ENCODE measurements at regions not wholly inside any gene's neighbourhood (a gene's known extent, or its start where the extent isn't known, plus 50 kb on each side); places are given as distances from the start of the nearest gene placed in this dataset.
"Not testable (repeated sequence)": the region's sequence is repeated elsewhere in the genome, so short reads cannot be mapped to it uniquely, and the experiment has no call there.

- H3K27me3 Mint-ChIP-seq (ENCODE audit: low read depth); DNase-seq (ENCODE audit: low read depth, low spot score); H3K9me3 Mint-ChIP-seq; H3K27ac Mint-ChIP-seq (ENCODE audit: unreplicated experiment); H3K36me3 Mint-ChIP-seq (ENCODE audit: low read depth); H3K4me1 Mint-ChIP-seq; H3K4me3 Mint-ChIP-seq: not testable (repeated sequence)
Observed at GRCh38 chr1:83272484-83272883, 726.4 kb downstream of the TTLL7 start.

- not testable (repeated sequence) for H3K27me3 Mint-ChIP-seq (ENCODE audit: low read depth); H3K4me1 Mint-ChIP-seq; DNase-seq (ENCODE audit: low read depth, low spot score)
Observed at GRCh38 chr1:83271834-83272233, 727.1 kb downstream of the TTLL7 start.

GRCh38 chr1:83270801-83271200 lies 728.1 kb downstream of the TTLL7 start:
- not testable (repeated sequence) for DNase-seq (ENCODE audit: low read depth, low spot score); H3K9me3 Mint-ChIP-seq; H3K4me1 Mint-ChIP-seq; H3K4me3 Mint-ChIP-seq; H3K27me3 Mint-ChIP-seq (ENCODE audit: low read depth); H3K36me3 Mint-ChIP-seq (ENCODE audit: low read depth); H3K27ac Mint-ChIP-seq (ENCODE audit: unreplicated experiment)

More at GRCh38 chr1:83271834-83272233, 727.1 kb downstream of the TTLL7 start:
- H3K4me3 Mint-ChIP-seq; H3K9me3 Mint-ChIP-seq; H3K27ac Mint-ChIP-seq (ENCODE audit: unreplicated experiment); H3K36me3 Mint-ChIP-seq (ENCODE audit: low read depth): not testable (repeated sequence)

- H3K4me3 Mint-ChIP-seq = peak overlapping the region; percentile 89
- H3K27me3 Mint-ChIP-seq (ENCODE audit: low read depth); H3K27ac Mint-ChIP-seq (ENCODE audit: unreplicated experiment); H3K36me3 Mint-ChIP-seq (ENCODE audit: low read depth); H3K4me1 Mint-ChIP-seq; H3K9me3 Mint-ChIP-seq: not testable (repeated sequence)
- DNase-seq (ENCODE audit: low read depth, low spot score) = peak; percentile 18
Observed at GRCh38 chr1:83263808-83264207, 735.1 kb downstream of the TTLL7 start.

- not testable (repeated sequence) for H3K4me1 Mint-ChIP-seq; H3K9me3 Mint-ChIP-seq; H3K27me3 Mint-ChIP-seq (ENCODE audit: low read depth); H3K4me3 Mint-ChIP-seq; DNase-seq (ENCODE audit: low read depth, low spot score); H3K27ac Mint-ChIP-seq (ENCODE audit: unreplicated experiment)
- peaks cover 16% of the 10 kb centered on the region for H3K36me3 Mint-ChIP-seq (ENCODE audit: low read depth)
Observed at GRCh38 chr1:83251687-83252086, 747.2 kb downstream of the TTLL7 start.

- not testable (repeated sequence) for H3K4me1 Mint-ChIP-seq; H3K4me3 Mint-ChIP-seq; DNase-seq (ENCODE audit: low read depth, low spot score); H3K27me3 Mint-ChIP-seq (ENCODE audit: low read depth); H3K27ac Mint-ChIP-seq (ENCODE audit: unreplicated experiment); H3K9me3 Mint-ChIP-seq
- H3K36me3 Mint-ChIP-seq (ENCODE audit: low read depth) = peaks cover 15% of the 10 kb centered on the region
Observed at GRCh38 chr1:83246780-83247179, 752.2 kb downstream of the TTLL7 start.

- H3K36me3 Mint-ChIP-seq (ENCODE audit: low read depth) = peaks cover 10% of the 10 kb centered on the region
Observed at GRCh38 chr1:83244832-83245231, 754.1 kb downstream of the TTLL7 start.

GRCh38 chr1:83239568-83239967 lies 759.4 kb downstream of the TTLL7 start:
- H3K36me3 Mint-ChIP-seq (ENCODE audit: low read depth); H3K4me3 Mint-ChIP-seq; H3K27me3 Mint-ChIP-seq (ENCODE audit: low read depth); H3K9me3 Mint-ChIP-seq; DNase-seq (ENCODE audit: low read depth, low spot score); H3K27ac Mint-ChIP-seq (ENCODE audit: unreplicated experiment); H3K4me1 Mint-ChIP-seq: not testable (repeated sequence)

More at GRCh38 chr1:83244832-83245231, 754.1 kb downstream of the TTLL7 start:
- H3K4me3 Mint-ChIP-seq; DNase-seq (ENCODE audit: low read depth, low spot score); H3K27ac Mint-ChIP-seq (ENCODE audit: unreplicated experiment); H3K27me3 Mint-ChIP-seq (ENCODE audit: low read depth); H3K4me1 Mint-ChIP-seq; H3K9me3 Mint-ChIP-seq: not testable (repeated sequence)

- not testable (repeated sequence) for H3K27me3 Mint-ChIP-seq (ENCODE audit: low read depth); H3K36me3 Mint-ChIP-seq (ENCODE audit: low read depth); DNase-seq (ENCODE audit: low read depth, low spot score); H3K4me3 Mint-ChIP-seq; H3K27ac Mint-ChIP-seq (ENCODE audit: unreplicated experiment); H3K4me1 Mint-ChIP-seq; H3K9me3 Mint-ChIP-seq
Observed at GRCh38 chr1:83238654-83239053, 760.3 kb downstream of the TTLL7 start.

- H3K4me3 Mint-ChIP-seq; H3K27ac Mint-ChIP-seq (ENCODE audit: unreplicated experiment); H3K36me3 Mint-ChIP-seq (ENCODE audit: low read depth); DNase-seq (ENCODE audit: low read depth, low spot score); H3K27me3 Mint-ChIP-seq (ENCODE audit: low read depth); H3K4me1 Mint-ChIP-seq; H3K9me3 Mint-ChIP-seq: not testable (repeated sequence)
Observed at GRCh38 chr1:83219788-83220187, 779.1 kb downstream of the TTLL7 start.

- not testable (repeated sequence) for H3K4me3 Mint-ChIP-seq; DNase-seq (ENCODE audit: low read depth, low spot score); H3K27me3 Mint-ChIP-seq (ENCODE audit: low read depth); H3K36me3 Mint-ChIP-seq (ENCODE audit: low read depth); H3K27ac Mint-ChIP-seq (ENCODE audit: unreplicated experiment); H3K9me3 Mint-ChIP-seq; H3K4me1 Mint-ChIP-seq
Observed at GRCh38 chr1:83218036-83218716, 780.8 kb downstream of the TTLL7 start.

- not testable (repeated sequence) for H3K4me1 Mint-ChIP-seq; DNase-seq (ENCODE audit: low read depth, low spot score); H3K27me3 Mint-ChIP-seq (ENCODE audit: low read depth); H3K36me3 Mint-ChIP-seq (ENCODE audit: low read depth); H3K27ac Mint-ChIP-seq (ENCODE audit: unreplicated experiment); H3K9me3 Mint-ChIP-seq; H3K4me3 Mint-ChIP-seq
Observed at GRCh38 chr1:83214317-83214716, 784.6 kb downstream of the TTLL7 start.

GRCh38 chr1:83213648-83214047 lies 785.3 kb downstream of the TTLL7 start:
- not testable (repeated sequence) for H3K9me3 Mint-ChIP-seq; H3K36me3 Mint-ChIP-seq (ENCODE audit: low read depth); H3K27me3 Mint-ChIP-seq (ENCODE audit: low read depth); H3K4me3 Mint-ChIP-seq; H3K27ac Mint-ChIP-seq (ENCODE audit: unreplicated experiment); H3K4me1 Mint-ChIP-seq; DNase-seq (ENCODE audit: low read depth, low spot score)

GRCh38 chr1:83212033-83212432 lies 786.9 kb downstream of the TTLL7 start:
- H3K4me1 Mint-ChIP-seq; H3K27me3 Mint-ChIP-seq (ENCODE audit: low read depth); H3K36me3 Mint-ChIP-seq (ENCODE audit: low read depth); H3K4me3 Mint-ChIP-seq; DNase-seq (ENCODE audit: low read depth, low spot score); H3K27ac Mint-ChIP-seq (ENCODE audit: unreplicated experiment); H3K9me3 Mint-ChIP-seq: not testable (repeated sequence)
